ENCODE measurements at regions not wholly inside any gene's neighbourhood (a gene's known extent, or its start where the extent isn't known, plus 50 kb on each side); places are given as distances from the start of the nearest gene placed in this dataset.

DNA sequence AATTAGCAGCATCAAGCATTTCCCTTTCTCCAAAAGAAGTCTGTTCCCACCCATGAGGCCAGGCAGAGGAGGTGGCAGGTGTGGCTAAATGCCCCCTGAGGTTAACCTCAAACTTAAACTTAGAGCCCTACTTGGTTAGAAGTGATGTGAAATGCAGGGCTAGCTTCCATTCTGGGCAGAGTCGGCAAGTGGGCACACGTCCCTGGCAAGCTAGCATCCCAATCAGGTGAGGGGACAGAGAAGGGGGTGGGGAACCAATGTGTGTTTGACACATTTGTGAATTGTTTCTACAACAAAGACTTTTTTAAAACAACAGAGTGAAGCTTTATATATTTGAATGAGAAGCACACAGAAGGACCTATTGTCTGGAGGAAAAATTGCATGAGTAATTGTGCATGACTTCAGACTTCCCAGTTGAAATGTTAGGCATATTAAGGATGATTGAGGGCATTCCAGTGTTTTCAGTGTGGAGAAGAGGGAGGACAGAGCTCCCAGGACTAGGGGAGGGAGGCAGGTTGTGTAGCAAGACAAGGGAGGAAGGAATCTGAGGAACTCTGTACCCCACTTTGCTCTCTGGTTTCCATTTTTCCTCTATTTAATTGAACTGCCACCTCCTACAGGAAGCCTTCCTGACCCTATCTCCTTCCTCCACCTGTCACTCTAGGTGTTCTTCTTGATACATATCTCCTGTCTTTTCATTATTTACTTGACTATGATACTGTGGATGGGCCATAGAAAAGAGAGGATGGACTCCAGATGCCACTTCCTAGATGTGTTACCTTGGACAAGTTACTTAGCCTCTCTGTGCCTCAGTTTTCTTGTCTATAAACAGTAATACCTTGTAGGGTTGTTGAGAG is 83.3 kb upstream of the PICALM start:
- TF ChIP-seq ZNF274 (IDR thresholded peaks at IDR 0.05; ENCODE audit: low read depth, low read length) (no peak), SUZ12 (IDR thresholded peaks at IDR 0.05; ENCODE audit: extremely low read depth, insufficient read depth, insufficient read length) (no peak), YY1 (IDR thresholded peaks at IDR 0.05; ENCODE audit: insufficient read depth, insufficient read length) (no peak)

All from NT2/D1 (cell line).